ENCODE measurements at regions not wholly inside any gene's neighbourhood (a gene's known extent, or its start where the extent isn't known, plus 50 kb on each side); places are given as distances from the start of the nearest gene placed in this dataset.

- DNase-seq: no peak
- Histone ChIP-seq H3K36me3 (no peaks in the 10 kb centered on the region), H3K9me3 (no peaks in the 10 kb centered on the region), H3K4me3 (no peak overlapping the region), H3K4me1 (no peaks in the 10 kb centered on the region), H3K27ac (no peak overlapping the region), H3K27me3 (no peaks in the 10 kb centered on the region)
- TF ChIP-seq POLR2A (IDR thresholded peaks at IDR 0.05): no peak
- TF ChIP-seq CTCF (IDR thresholded peaks at IDR 0.05): no peak
Observed at GRCh38 chr4:28973587-28974350, 1746.4 kb upstream of the PCDH7 start.

GRCh38 chr4:28976369-28976768, 1743.8 kb upstream of the PCDH7 start:
- Histone ChIP-seq H3K27ac (no peak overlapping the region), H3K4me1 (no peaks in the 10 kb centered on the region), H3K36me3 (no peaks in the 10 kb centered on the region), H3K9me3 (no peaks in the 10 kb centered on the region), H3K27me3 (no peaks in the 10 kb centered on the region), H3K4me3 (no peak overlapping the region)
- DNase-seq: no peak
- TF ChIP-seq POLR2A (IDR thresholded peaks at IDR 0.05): no peak
- no peak for TF ChIP-seq CTCF (IDR thresholded peaks at IDR 0.05)

GRCh38 chr4:29002151-29002550, 1718.0 kb upstream of the PCDH7 start:
- Histone ChIP-seq H3K9me3 (peaks cover 0 to 8% (median 0%) of the 10 kb centered on the region in 4 donors), H3K4me1 (no peaks in the 10 kb centered on the region)
- no peak for TF ChIP-seq POLR2A (IDR thresholded peaks at IDR 0.05)
- no peak for TF ChIP-seq CTCF (IDR thresholded peaks at IDR 0.05)

GRCh38 chr4:29005838-29006237, 1714.3 kb upstream of the PCDH7 start:
- no peak overlapping the region for H3K27ac ChIP-seq
- H3K4me3 ChIP-seq: no peak overlapping the region
- H3K27me3 ChIP-seq: no peaks in the 10 kb centered on the region
- no peaks in the 10 kb centered on the region for H3K9me3 ChIP-seq
- TF ChIP-seq POLR2A (IDR thresholded peaks at IDR 0.05): no peak
- no peak for TF ChIP-seq CTCF (IDR thresholded peaks at IDR 0.05)
- no peaks in the 10 kb centered on the region for H3K4me1 ChIP-seq
- no peak for DNase-seq
- H3K36me3 ChIP-seq: no peaks in the 10 kb centered on the region

More at GRCh38 chr4:29002151-29002550, 1718.0 kb upstream of the PCDH7 start:
- Histone ChIP-seq H3K4me3 (no peak overlapping the region), H3K36me3 (no peaks in the 10 kb centered on the region), H3K27me3 (no peaks in the 10 kb centered on the region), H3K27ac (no peak overlapping the region)
- DNase-seq: no peak

- TF ChIP-seq POLR2A (IDR thresholded peaks at IDR 0.05) (no peak), CTCF (IDR thresholded peaks at IDR 0.05) (no peak)
- Histone ChIP-seq H3K4me1 (no peaks in the 10 kb centered on the region), H3K36me3 (no peaks in the 10 kb centered on the region), H3K27me3 (no peaks in the 10 kb centered on the region), H3K27ac (no peak overlapping the region), H3K4me3 (no peak overlapping the region), H3K9me3 (no peaks in the 10 kb centered on the region)
- no peak for DNase-seq
Observed at GRCh38 chr4:29009908-29010307, 1710.3 kb upstream of the PCDH7 start.
